Sigmoid colon (tissue), 4 donors: ENCODE measurements at regions not wholly inside any gene's neighbourhood (a gene's known extent, or its start where the extent isn't known, plus 50 kb on each side); places are given as distances from the start of the nearest gene placed in this dataset.

Experiments
- EP300 ChIP-seq, 4 donors: sonication (generic); formaldehyde crosslinking; IDR thresholded peaks; one replicate each; pipeline ENCODE4 v1.6.1; 2017; ENCODE audit warnings: antibody characterized with exemption in 4 of 4
- POLR2AphosphoS5 ChIP-seq, 4 donors: sonication (generic); formaldehyde crosslinking; IDR thresholded peaks; one replicate each; pipeline ENCODE4 v1.6.1; 2017; ENCODE audit warnings: antibody characterized with exemption in 4 of 4
- TF ChIP-seq, protein P1 (sequence below), 4 experiments: fragments of 450-650 bp in 3 of 4; fragments of 200-600 bp in 1 of 4; IDR thresholded peaks; one replicate each; pipeline ENCODE4 v1.5.1; 2016 to 2019; ENCODE audit warnings: antibody characterized with exemption in 4 of 4, mild to moderate bottlenecking in 3 of 4, moderate library complexity in 2 of 4

DNA sequence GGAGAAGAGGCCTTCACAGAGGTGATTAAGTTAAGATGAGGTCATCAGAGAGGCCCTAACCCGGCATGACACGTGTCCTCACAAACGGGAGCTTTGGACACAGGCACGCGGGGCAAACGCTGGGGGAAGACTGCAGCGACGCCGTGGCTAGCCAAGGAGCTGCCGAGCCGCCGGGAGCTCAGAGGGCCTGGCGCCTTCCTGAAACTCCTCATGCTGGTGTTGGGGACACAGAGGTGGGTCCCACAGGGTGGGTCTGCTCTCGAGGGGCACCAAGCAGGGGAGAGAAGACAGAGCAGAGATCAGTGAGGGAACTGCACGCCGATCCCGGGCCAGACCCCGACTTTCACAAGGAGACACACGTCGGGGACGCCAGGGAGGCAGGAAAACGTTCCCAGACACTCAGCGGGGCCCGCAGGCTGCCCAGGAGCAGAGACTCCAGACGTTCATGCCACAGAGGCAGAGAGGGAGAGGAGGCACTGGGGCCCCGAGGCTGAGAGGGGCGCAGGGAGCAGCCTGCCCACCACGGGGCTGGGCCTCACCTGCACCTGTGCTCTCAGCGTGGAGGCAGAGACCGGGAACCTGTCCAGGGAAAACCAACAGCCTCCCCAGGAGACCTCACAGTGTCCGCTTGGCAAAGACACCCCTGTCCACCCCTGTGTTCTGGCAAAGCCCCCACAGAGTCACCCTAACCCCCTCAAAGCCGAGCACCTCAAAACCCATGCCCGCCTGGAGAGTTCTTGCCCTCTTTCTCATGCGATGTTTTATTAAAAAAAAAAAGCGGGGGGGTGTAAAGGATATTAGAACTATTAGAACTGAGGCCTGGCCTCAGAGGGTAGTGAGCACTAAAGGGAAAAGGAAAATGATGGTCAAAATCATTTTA is 103.8 kb downstream of the PDGFA start:
- TF ChIP-seq, protein P1, sequence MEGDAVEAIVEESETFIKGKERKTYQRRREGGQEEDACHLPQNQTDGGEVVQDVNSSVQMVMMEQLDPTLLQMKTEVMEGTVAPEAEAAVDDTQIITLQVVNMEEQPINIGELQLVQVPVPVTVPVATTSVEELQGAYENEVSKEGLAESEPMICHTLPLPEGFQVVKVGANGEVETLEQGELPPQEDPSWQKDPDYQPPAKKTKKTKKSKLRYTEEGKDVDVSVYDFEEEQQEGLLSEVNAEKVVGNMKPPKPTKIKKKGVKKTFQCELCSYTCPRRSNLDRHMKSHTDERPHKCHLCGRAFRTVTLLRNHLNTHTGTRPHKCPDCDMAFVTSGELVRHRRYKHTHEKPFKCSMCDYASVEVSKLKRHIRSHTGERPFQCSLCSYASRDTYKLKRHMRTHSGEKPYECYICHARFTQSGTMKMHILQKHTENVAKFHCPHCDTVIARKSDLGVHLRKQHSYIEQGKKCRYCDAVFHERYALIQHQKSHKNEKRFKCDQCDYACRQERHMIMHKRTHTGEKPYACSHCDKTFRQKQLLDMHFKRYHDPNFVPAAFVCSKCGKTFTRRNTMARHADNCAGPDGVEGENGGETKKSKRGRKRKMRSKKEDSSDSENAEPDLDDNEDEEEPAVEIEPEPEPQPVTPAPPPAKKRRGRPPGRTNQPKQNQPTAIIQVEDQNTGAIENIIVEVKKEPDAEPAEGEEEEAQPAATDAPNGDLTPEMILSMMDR (IDR thresholded peaks at IDR 0.05): no peak
- TF ChIP-seq POLR2AphosphoS5 (IDR thresholded peaks at IDR 0.05): no peak
- no peak for TF ChIP-seq EP300 (IDR thresholded peaks at IDR 0.05)
